Endothelial cell of hepatic sinusoid (primary cell): ENCODE measurements at regions not wholly inside any gene's neighbourhood (a gene's known extent, or its start where the extent isn't known, plus 50 kb on each side); places are given as distances from the start of the nearest gene placed in this dataset.
"Not testable (repeated sequence)": the region's sequence is repeated elsewhere in the genome, so short reads cannot be mapped to it uniquely, and the experiment has no call there.

Experiments used
- in situ Hi-C: cut with HindIII; loops from 2 replicates; pipeline ENCODE4 v1.10.0; 2017; ENCODE audit warnings: low sequenced_read_pairs

GRCh38 chr2:59413751-59414570 lies 1139.5 kb downstream of the BCL11A start:
- in situ Hi-C loops: no loop called here

- in situ Hi-C loops: no loop called here
These were observed 1154.3 kb downstream of the BCL11A start for GRCh38 chr2:59399126-59399525.

- in situ Hi-C loops: no loop called here
These were observed 1155.4 kb downstream of the BCL11A start for GRCh38 chr2:59398081-59398480.

- in situ Hi-C loops: no loop called here
These were observed 1154.0 kb upstream of the FANCL start for GRCh38 chr2:59395119-59395518.

GRCh38 chr2:59391896-59392295 lies 1150.8 kb upstream of the FANCL start:
- in situ Hi-C loops: no loop called here

GRCh38 chr2:59390581-59390980 lies 1149.5 kb upstream of the FANCL start:
- in situ Hi-C loops: no loop called here

- in situ Hi-C loops: no loop called here
These were observed 1148.1 kb upstream of the FANCL start for GRCh38 chr2:59389240-59389639.

- in situ Hi-C loops: no loop called here
These were observed 1144.8 kb upstream of the FANCL start for GRCh38 chr2:59385971-59386370.

- in situ Hi-C loops: no loop called here
These were observed 1142.3 kb upstream of the FANCL start for GRCh38 chr2:59383473-59383872.

- in situ Hi-C loops: no loop called here
These were observed 1137.0 kb upstream of the FANCL start for GRCh38 chr2:59378127-59378526.

GRCh38 chr2:59366288-59366687 lies 1125.2 kb upstream of the FANCL start:
- in situ Hi-C loops: no loop called here

GRCh38 chr2:59354498-59354897 lies 1113.4 kb upstream of the FANCL start:
- in situ Hi-C loops: no loop called here

- in situ Hi-C loops: no loop called here
These were observed 1112.3 kb upstream of the FANCL start for GRCh38 chr2:59353306-59353921.

GRCh38 chr2:59342166-59342565 lies 1101.0 kb upstream of the FANCL start:
- in situ Hi-C loops: no loop called here

GRCh38 chr2:59339837-59340207 lies 1098.7 kb upstream of the FANCL start:
- in situ Hi-C loops: no loop called here

GRCh38 chr2:59339121-59339836 lies 1098.2 kb upstream of the FANCL start:
- in situ Hi-C loops: no loop called here

- in situ Hi-C loops: no loop called here
These were observed 1091.9 kb upstream of the FANCL start for GRCh38 chr2:59333007-59333406.

- in situ Hi-C loops: not testable (repeated sequence)
These were observed 1085.6 kb upstream of the FANCL start for GRCh38 chr2:59326581-59327365.

GRCh38 chr2:59322870-59323269 lies 1081.7 kb upstream of the FANCL start:
- in situ Hi-C loops: no loop called here

GRCh38 chr2:59322005-59322404 lies 1080.9 kb upstream of the FANCL start:
- in situ Hi-C loops: no loop called here
